PC-9 (cell line): ENCODE measurements at regions not wholly inside any gene's neighbourhood (a gene's known extent, or its start where the extent isn't known, plus 50 kb on each side); places are given as distances from the start of the nearest gene placed in this dataset.

ENCODE experiments used
- BruUV-seq: library from RNA; stranded (reverse); fragments of 400-500 nt; replicated peaks from 2 replicates; lab custom pipeline; 2021; lab: Mats Ljungman, UMichigan
- CTCF ChIA-PET: fragments of 300-600 bp; sonication (Branson Sonifier 250); formaldehyde crosslinking; loops from one replicate; lab custom pipeline; 2022; ENCODE audit warnings: antibody characterized with exemption; lab: Charles Lee
- POLR2A ChIA-PET: fragments of 300-600 bp; sonication (Branson Sonifier 250); formaldehyde crosslinking; loops from one replicate; lab custom pipeline; 2022; ENCODE audit warnings: antibody characterized with exemption; ENCODE audit not compliant: unreplicated experiment; lab: Charles Lee
- DNase-seq, 2 experiments: peaks; one replicate each; pipeline versions ENCODE4 v3.0.0 to v3.0.0-alpha.2; 2015 to 2022; ENCODE audit warnings: mixed read lengths in 1 of 2
- H2AFZ ChIP-seq: fragments of 200-600 bp; sonication (generic); 2 replicates; pipeline ENCODE4 v1.8.1; 2017; ENCODE audit warnings: antibody characterized with exemption
- H3F3A ChIP-seq: fragments of 200-600 bp; sonication (generic); 2 replicates; pipeline ENCODE4 v1.8.1; 2017; ENCODE audit warnings: antibody characterized with exemption, mild to moderate bottlenecking, low read depth; ENCODE audit not compliant: insufficient read depth
- H3K27ac ChIP-seq: fragments of 200-600 bp; sonication (generic); 2 replicates; pipeline ENCODE4 v1.6.1; 2016; ENCODE audit warnings: mixed run types
- H3K27me3 ChIP-seq: fragments of 200-600 bp; sonication (generic); 2 replicates; pipeline ENCODE4 v1.6.1; 2016; ENCODE audit warnings: low read depth, mixed run types; ENCODE audit not compliant: insufficient read depth
- H3K36me3 ChIP-seq: fragments of 200-600 bp; sonication (generic); 2 replicates; pipeline ENCODE4 v1.6.1; 2016; ENCODE audit warnings: low read depth, mixed run types
- H3K4me1 ChIP-seq: fragments of 200-600 bp; sonication (generic); replicated peaks from 2 replicates; pipeline ENCODE4 v1.6.1; 2016; ENCODE audit warnings: mixed run types; ENCODE audit not compliant: insufficient read depth
- H3K4me2 ChIP-seq: fragments of 200-600 bp; sonication (generic); 2 replicates; pipeline ENCODE4 v1.6.1; 2017; ENCODE audit warnings: mixed run types
- H3K4me3 ChIP-seq: fragments of 200-600 bp; sonication (generic); 2 replicates; pipeline ENCODE4 v1.6.1; 2016; ENCODE audit warnings: mixed run types
- H3K79me2 ChIP-seq: fragments of 200-600 bp; sonication (generic); 2 replicates; pipeline ENCODE4 v1.6.1; 2017; ENCODE audit warnings: low read depth, mixed run types
- H3K9me2 ChIP-seq: fragments of 200-600 bp; sonication (generic); 2 replicates; pipeline ENCODE4 v1.8.1; 2017; ENCODE audit warnings: mild to moderate bottlenecking; ENCODE audit not compliant: insufficient read depth
- H3K9me3 ChIP-seq: fragments of 200-600 bp; sonication (generic); 2 replicates; pipeline ENCODE4 v1.8.1; 2016; ENCODE audit warnings: low read depth; ENCODE audit not compliant: insufficient read depth
- H4K20me1 ChIP-seq: fragments of 200-600 bp; sonication (generic); 2 replicates; pipeline ENCODE4 v1.8.1; 2017; ENCODE audit not compliant: insufficient read depth
- EZH2 ChIP-seq: fragments of 200-600 bp; sonication (generic); IDR thresholded peaks from 2 replicates; pipeline ENCODE4 v1.8.0; 2017; ENCODE audit warnings: antibody characterized with exemption, low read depth
- intact Hi-C: fragments of 100-400 bp; cut with micrococcal nuclease; formaldehyde crosslinking; loops from one replicate; pipeline ENCODE4 v1.10.0; 2022; ENCODE audit not compliant: unreplicated experiment
- TF ChIP-seq, protein P1 (sequence below): fragments of 200-600 bp; sonication (generic); conservative IDR thresholded peaks from 2 replicates; pipeline ENCODE4 v1.6.1; 2017; ENCODE audit warnings: mixed run types, antibody characterized with exemption, mild to moderate bottlenecking, moderate library complexity

DNA sequence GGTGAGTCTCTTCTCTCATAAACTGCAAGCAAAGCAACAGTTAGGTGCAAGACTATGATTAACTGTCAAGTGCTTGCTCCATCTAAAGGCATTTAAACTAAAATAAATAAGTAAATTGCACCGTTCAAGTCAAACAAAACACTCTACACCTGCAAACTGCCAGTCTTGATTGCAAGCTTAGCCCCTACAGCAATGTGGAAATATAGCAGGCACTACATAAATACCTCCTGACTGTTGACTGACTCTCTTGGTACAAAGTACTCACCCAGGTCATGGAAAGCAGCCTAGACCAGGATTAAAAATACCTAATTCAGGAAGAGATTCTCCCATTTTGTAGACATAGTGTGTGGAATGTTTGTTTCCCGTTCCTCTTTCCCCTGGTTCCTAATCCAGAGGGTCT is 176.6 kb upstream of the KLHL29 start:
- Histone ChIP-seq H3K27me3 (peaks cover 41% of the 10 kb centered on the region), H3K4me2 (no peak overlapping the region), H3K4me3 (no peak overlapping the region), H3K9me2 (no peaks in the 10 kb centered on the region), H2AFZ (no peak overlapping the region), H3K36me3 (no peaks in the 10 kb centered on the region), H3K9me3 (no peaks in the 10 kb centered on the region), H3K79me2 (no peaks in the 10 kb centered on the region), H4K20me1 (no peaks in the 10 kb centered on the region), H3K4me1 (no peaks in the 10 kb centered on the region), H3K27ac (no peak overlapping the region), H3F3A (no peaks in the 10 kb centered on the region)
- DNase-seq = no peak
- BruUV-seq = no TSS peak
- ChIA-PET POLR2A (no interaction called here), CTCF (no interaction called here)
- TF ChIP-seq EZH2 = no peak
- TF ChIP-seq, protein P1, sequence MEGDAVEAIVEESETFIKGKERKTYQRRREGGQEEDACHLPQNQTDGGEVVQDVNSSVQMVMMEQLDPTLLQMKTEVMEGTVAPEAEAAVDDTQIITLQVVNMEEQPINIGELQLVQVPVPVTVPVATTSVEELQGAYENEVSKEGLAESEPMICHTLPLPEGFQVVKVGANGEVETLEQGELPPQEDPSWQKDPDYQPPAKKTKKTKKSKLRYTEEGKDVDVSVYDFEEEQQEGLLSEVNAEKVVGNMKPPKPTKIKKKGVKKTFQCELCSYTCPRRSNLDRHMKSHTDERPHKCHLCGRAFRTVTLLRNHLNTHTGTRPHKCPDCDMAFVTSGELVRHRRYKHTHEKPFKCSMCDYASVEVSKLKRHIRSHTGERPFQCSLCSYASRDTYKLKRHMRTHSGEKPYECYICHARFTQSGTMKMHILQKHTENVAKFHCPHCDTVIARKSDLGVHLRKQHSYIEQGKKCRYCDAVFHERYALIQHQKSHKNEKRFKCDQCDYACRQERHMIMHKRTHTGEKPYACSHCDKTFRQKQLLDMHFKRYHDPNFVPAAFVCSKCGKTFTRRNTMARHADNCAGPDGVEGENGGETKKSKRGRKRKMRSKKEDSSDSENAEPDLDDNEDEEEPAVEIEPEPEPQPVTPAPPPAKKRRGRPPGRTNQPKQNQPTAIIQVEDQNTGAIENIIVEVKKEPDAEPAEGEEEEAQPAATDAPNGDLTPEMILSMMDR = no peak
- intact Hi-C loops = no loop called here

DNA sequence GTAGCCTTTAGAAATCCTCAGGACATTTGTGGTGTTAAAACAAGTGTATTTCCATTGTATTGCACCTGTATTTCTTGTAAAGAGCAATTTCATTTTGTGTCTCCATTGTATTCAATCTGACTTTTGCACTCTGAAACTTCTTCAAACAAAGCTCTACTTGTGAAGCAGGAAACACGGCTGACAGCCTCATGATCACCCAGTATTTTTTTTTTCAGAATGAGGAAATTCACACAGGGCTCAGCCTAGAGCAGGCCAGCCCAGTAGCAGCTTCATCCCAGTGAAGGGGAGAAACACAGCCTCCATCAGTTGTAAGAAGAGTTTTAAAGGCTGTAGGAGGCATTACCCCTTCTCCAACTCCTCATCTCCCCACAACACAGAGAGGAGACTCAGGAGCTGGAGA is 175.9 kb upstream of the KLHL29 start:
- Histone ChIP-seq H3F3A (no peaks in the 10 kb centered on the region), H3K9me3 (no peaks in the 10 kb centered on the region), H3K4me1 (no peaks in the 10 kb centered on the region), H3K4me3 (no peak overlapping the region), H3K27me3 (peaks cover 49% of the 10 kb centered on the region), H3K27ac (no peak overlapping the region), H4K20me1 (no peaks in the 10 kb centered on the region), H3K9me2 (no peaks in the 10 kb centered on the region), H3K4me2 (no peak overlapping the region), H3K36me3 (no peaks in the 10 kb centered on the region), H3K79me2 (no peaks in the 10 kb centered on the region), H2AFZ (no peak overlapping the region)
- no TSS peak for BruUV-seq
- no peak for DNase-seq
- CTCF ChIA-PET = no interaction called here
- POLR2A ChIA-PET = no interaction called here
- TF ChIP-seq EZH2 = no peak
- TF ChIP-seq, protein P1 = no peak
- intact Hi-C loops = no loop called here

DNA sequence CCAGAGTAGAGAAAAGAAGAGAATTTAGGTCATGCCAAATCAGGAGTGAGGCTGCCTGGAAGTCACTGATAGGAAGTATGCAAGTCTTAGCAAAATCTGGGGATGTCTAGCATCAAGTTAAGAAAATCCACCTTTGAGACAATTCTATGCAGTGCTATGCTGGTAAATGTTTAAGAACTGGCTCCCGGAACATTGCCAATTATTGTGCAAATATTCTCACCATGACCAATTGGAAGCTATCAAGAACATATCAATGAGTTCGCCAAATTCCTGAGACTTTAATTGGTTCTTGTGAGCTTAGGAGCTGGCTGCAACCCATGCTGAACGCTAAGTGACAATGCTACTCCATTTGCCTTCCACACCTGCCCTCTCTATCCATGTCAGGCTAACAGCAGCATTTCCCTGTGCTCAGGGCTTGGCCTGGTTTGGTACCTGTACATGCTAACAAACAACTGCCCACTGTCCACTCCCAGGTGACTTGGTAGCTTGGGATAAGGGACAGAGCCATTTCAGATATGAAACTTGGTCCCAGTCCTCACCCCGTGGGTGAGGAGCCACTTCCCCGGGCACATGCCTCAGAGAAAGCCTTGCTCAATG is 172.9 kb upstream of the KLHL29 start:
- ChIA-PET POLR2A (no interaction called here), CTCF (no interaction called here)
- no TSS peak for BruUV-seq
- DNase-seq = no peak
- no peaks in the 10 kb centered on the region for H3K9me3 ChIP-seq
- H3K4me2 ChIP-seq = no peak overlapping the region
- H3K36me3 ChIP-seq = no peaks in the 10 kb centered on the region
- no peaks in the 10 kb centered on the region for H3F3A ChIP-seq
- H3K4me1 ChIP-seq = no peaks in the 10 kb centered on the region
- H3K79me2 ChIP-seq = no peaks in the 10 kb centered on the region
- no peak overlapping the region for H3K27ac ChIP-seq
- no peaks in the 10 kb centered on the region for H4K20me1 ChIP-seq
- no peak overlapping the region for H2AFZ ChIP-seq
- TF ChIP-seq, protein P1 = no peak
- TF ChIP-seq EZH2 = no peak
- no peaks in the 10 kb centered on the region for H3K9me2 ChIP-seq
- H3K27me3 ChIP-seq = peaks cover 56% of the 10 kb centered on the region
- intact Hi-C loops = no loop called here
- H3K4me3 ChIP-seq = no peak overlapping the region
